ENCODE measurements at regions not wholly inside any gene's neighbourhood (a gene's known extent, or its start where the extent isn't known, plus 50 kb on each side); places are given as distances from the start of the nearest gene placed in this dataset.

GRCh38 chr9:119829748-119830147, 460.5 kb upstream of the BRINP1 start:
- no peak overlapping the region for H3K27ac Mint-ChIP-seq (ENCODE audit: unreplicated experiment)
- no peak for TF ChIP-seq CTCF (IDR thresholded peaks at IDR 0.05; ENCODE audit: partially characterized antibody, unreplicated experiment)
- H3K36me3 Mint-ChIP-seq (ENCODE audit: unreplicated experiment) = no peaks in the 10 kb centered on the region
- no peak overlapping the region for H3K4me3 Mint-ChIP-seq (ENCODE audit: unreplicated experiment)
- no peaks in the 10 kb centered on the region for H3K9me3 Mint-ChIP-seq (ENCODE audit: unreplicated experiment)
- no peak for DNase-seq
- H3K4me1 Mint-ChIP-seq (ENCODE audit: low read depth, unreplicated experiment) = peaks cover 9% of the 10 kb centered on the region
- H3K27me3 Mint-ChIP-seq (ENCODE audit: unreplicated experiment) = peaks cover 3% of the 10 kb centered on the region

- TF ChIP-seq CTCF (IDR thresholded peaks at IDR 0.05; ENCODE audit: partially characterized antibody, unreplicated experiment) = no peak
- Mint-ChIP-seq H3K27me3 (ENCODE audit: unreplicated experiment) (peaks cover 3% of the 10 kb centered on the region), H3K36me3 (ENCODE audit: unreplicated experiment) (no peaks in the 10 kb centered on the region), H3K27ac (ENCODE audit: unreplicated experiment) (no peak overlapping the region), H3K4me3 (ENCODE audit: unreplicated experiment) (no peak overlapping the region), H3K4me1 (ENCODE audit: low read depth, unreplicated experiment) (peaks cover 7% of the 10 kb centered on the region), H3K9me3 (ENCODE audit: unreplicated experiment) (no peaks in the 10 kb centered on the region)
- no peak for DNase-seq
Measured at GRCh38 chr9:119829186-119829585, 460.0 kb upstream of the BRINP1 start.

GRCh38 chr9:119827526-119827925, 458.3 kb upstream of the BRINP1 start:
- Mint-ChIP-seq H3K9me3 (ENCODE audit: unreplicated experiment) (no peaks in the 10 kb centered on the region), H3K27ac (ENCODE audit: unreplicated experiment) (no peak overlapping the region)

GRCh38 chr9:119827126-119827525, 457.9 kb upstream of the BRINP1 start:
- no peak for TF ChIP-seq CTCF (IDR thresholded peaks at IDR 0.05; ENCODE audit: partially characterized antibody, unreplicated experiment)
- no peaks in the 10 kb centered on the region for H3K9me3 Mint-ChIP-seq (ENCODE audit: unreplicated experiment)
- H3K36me3 Mint-ChIP-seq (ENCODE audit: unreplicated experiment) = no peaks in the 10 kb centered on the region

More at GRCh38 chr9:119827526-119827925, 458.3 kb upstream of the BRINP1 start:
- Mint-ChIP-seq H3K27me3 (ENCODE audit: unreplicated experiment) (peaks cover 3% of the 10 kb centered on the region), H3K4me1 (ENCODE audit: low read depth, unreplicated experiment) (peaks cover 6% of the 10 kb centered on the region), H3K36me3 (ENCODE audit: unreplicated experiment) (no peaks in the 10 kb centered on the region), H3K4me3 (ENCODE audit: unreplicated experiment) (no peak overlapping the region)
- TF ChIP-seq CTCF (IDR thresholded peaks at IDR 0.05; ENCODE audit: partially characterized antibody, unreplicated experiment) = no peak
- no peak for DNase-seq

GRCh38 chr9:119818726-119819435, 449.6 kb upstream of the BRINP1 start:
- no peaks in the 10 kb centered on the region for H3K9me3 Mint-ChIP-seq (ENCODE audit: unreplicated experiment)
- TF ChIP-seq CTCF (IDR thresholded peaks at IDR 0.05; ENCODE audit: partially characterized antibody, unreplicated experiment) = no peak
- H3K4me3 Mint-ChIP-seq (ENCODE audit: unreplicated experiment) = no peak overlapping the region
- DNase-seq = no peak
- no peaks in the 10 kb centered on the region for H3K36me3 Mint-ChIP-seq (ENCODE audit: unreplicated experiment)
- no peaks in the 10 kb centered on the region for H3K27me3 Mint-ChIP-seq (ENCODE audit: unreplicated experiment)
- H3K27ac Mint-ChIP-seq (ENCODE audit: unreplicated experiment) = no peak overlapping the region
- no peaks in the 10 kb centered on the region for H3K4me1 Mint-ChIP-seq (ENCODE audit: low read depth, unreplicated experiment)

More at GRCh38 chr9:119827126-119827525, 457.9 kb upstream of the BRINP1 start:
- no peak for DNase-seq
- peaks cover 3% of the 10 kb centered on the region for H3K27me3 Mint-ChIP-seq (ENCODE audit: unreplicated experiment)
- peaks cover 6% of the 10 kb centered on the region for H3K4me1 Mint-ChIP-seq (ENCODE audit: low read depth, unreplicated experiment)
- no peak overlapping the region for H3K27ac Mint-ChIP-seq (ENCODE audit: unreplicated experiment)
- no peak overlapping the region for H3K4me3 Mint-ChIP-seq (ENCODE audit: unreplicated experiment)

Measured in glutamatergic neuron (in vitro differentiated cells).